Stimulated activated CD4-positive, alpha-beta T cell treated with anti-CD3 and anti-CD28 coated beads, Interleukin-1b, Interleukin-23, amount 100 ng/mL, for 48 hours (primary cell): ENCODE measurements at regions not wholly inside any gene's neighbourhood (a gene's known extent, or its start where the extent isn't known, plus 50 kb on each side); places are given as distances from the start of the nearest gene placed in this dataset.

Source experiments
- DNase-seq: peaks from one replicate; pipeline ENCODE4 v3.0.0-alpha.2; 2020

GRCh38 chr16:86919578-86920305, 341.4 kb downstream of the FOXL1 start:
- no peak for DNase-seq

GRCh38 chr16:86921289-86921688, 342.9 kb downstream of the FOXL1 start:
- DNase-seq = no peak

GRCh38 chr16:86922311-86922710, 344.0 kb downstream of the FOXL1 start:
- DNase-seq = no peak

- DNase-seq = no peak
These were observed 345.3 kb downstream of the FOXL1 start for GRCh38 chr16:86923656-86924055.

GRCh38 chr16:86924537-86924936, 346.2 kb downstream of the FOXL1 start:
- DNase-seq = no peak

- no peak for DNase-seq
These were observed 346.9 kb downstream of the FOXL1 start for GRCh38 chr16:86925067-86925791.

- no peak for DNase-seq
These were observed 348.1 kb downstream of the FOXL1 start for GRCh38 chr16:86926181-86927094.

GRCh38 chr16:86927699-86928098, 349.4 kb downstream of the FOXL1 start:
- no peak for DNase-seq

- DNase-seq = no peak
These were observed 350.2 kb downstream of the FOXL1 start for GRCh38 chr16:86928523-86929011.

GRCh38 chr16:86929057-86929871, 350.9 kb downstream of the FOXL1 start:
- no peak for DNase-seq

GRCh38 chr16:86930001-86930400, 351.7 kb downstream of the FOXL1 start:
- DNase-seq = no peak

GRCh38 chr16:86930663-86931373, 352.5 kb downstream of the FOXL1 start:
- DNase-seq = no peak

- no peak for DNase-seq
These were observed 353.1 kb downstream of the FOXL1 start for GRCh38 chr16:86931410-86931941.

- DNase-seq = no peak
These were observed 354.0 kb downstream of the FOXL1 start for GRCh38 chr16:86932130-86932982.

- DNase-seq = no peak
These were observed 356.4 kb downstream of the FOXL1 start for GRCh38 chr16:86934581-86935375.

- no peak for DNase-seq
These were observed 361.3 kb downstream of the FOXL1 start for GRCh38 chr16:86939609-86940008.

GRCh38 chr16:86941731-86942130, 363.4 kb downstream of the FOXL1 start:
- no peak for DNase-seq

GRCh38 chr16:86942151-86943051, 364.1 kb downstream of the FOXL1 start:
- DNase-seq = no peak
